SK-N-SH treated with all-trans-retinoic acid at 6 μM for 48 hours (cell line): ENCODE measurements at regions not wholly inside any gene's neighbourhood (a gene's known extent, or its start where the extent isn't known, plus 50 kb on each side); places are given as distances from the start of the nearest gene placed in this dataset.

Experiments
- ATAC-seq: fragments of 200-7000 bp; cut with Tn5 transposase; 3 replicates; pipeline ENCODE4 v1.9.1; 2020; ENCODE audit warnings: mild to moderate bottlenecking, moderate library complexity
- ARNTL ChIP-seq: fragments of 450-650 bp; formaldehyde crosslinking; IDR thresholded peaks from 2 replicates; pipeline ENCODE4 v1.5.0; 2020; ENCODE audit warnings: low read depth, mild to moderate bottlenecking, moderate library complexity, borderline replicate concordance
- CSDC2 ChIP-seq: fragments of 250-450 bp; sonication (Bioruptor Pico); IDR thresholded peaks from 2 replicates; pipeline ENCODE4 v1.5.0; 2020; ENCODE audit warnings: mild to moderate bottlenecking, moderate library complexity
- ESRRG ChIP-seq: fragments of 250-450 bp; sonication (Bioruptor Pico); IDR thresholded peaks from 2 replicates; pipeline ENCODE4 v1.6.1; 2021; ENCODE audit warnings: mild to moderate bottlenecking
- GLIS3 ChIP-seq: fragments of 250-450 bp; sonication (Bioruptor Pico); IDR thresholded peaks from 2 replicates; pipeline ENCODE4 v1.5.0; 2020; ENCODE audit warnings: mild to moderate bottlenecking, moderate library complexity
- ISL1 ChIP-seq: fragments of 250-450 bp; sonication (Bioruptor Pico); IDR thresholded peaks from 2 replicates; pipeline ENCODE4 v2.1.2; 2022; ENCODE audit warnings: mild to moderate bottlenecking, moderate library complexity
- OSR1 ChIP-seq: fragments of 250-450 bp; sonication (Bioruptor Pico); IDR thresholded peaks from 2 replicates; pipeline ENCODE4 v1.8.0; 2022; ENCODE audit warnings: moderate library complexity, mild to moderate bottlenecking, inconsistent platforms
- PPARA ChIP-seq: fragments of 250-450 bp; sonication (Bioruptor Pico); IDR thresholded peaks from 2 replicates; pipeline ENCODE4 v1.5.0; 2020; ENCODE audit warnings: mild to moderate bottlenecking, borderline replicate concordance
- RARB ChIP-seq: fragments of 250-450 bp; sonication (Bioruptor Pico); IDR thresholded peaks from 2 replicates; pipeline ENCODE4 v1.8.0; 2021; ENCODE audit warnings: mild to moderate bottlenecking, moderate library complexity
- SNAI2 ChIP-seq: fragments of 250-450 bp; sonication (Bioruptor Pico); IDR thresholded peaks from 2 replicates; pipeline ENCODE4 v1.5.0; 2020; ENCODE audit warnings: mild to moderate bottlenecking, moderate library complexity
- TOX ChIP-seq: fragments of 250-450 bp; sonication (Bioruptor Pico); IDR thresholded peaks from 2 replicates; pipeline ENCODE4 v1.8.0; 2021; ENCODE audit warnings: mild to moderate bottlenecking, moderate library complexity, borderline replicate concordance
- ZC3H10 ChIP-seq: fragments of 250-450 bp; sonication (Bioruptor Pico); IDR thresholded peaks from 2 replicates; pipeline ENCODE4 v1.5.1; 2021; ENCODE audit warnings: mild to moderate bottlenecking, moderate library complexity
- ZFP3 ChIP-seq: fragments of 250-450 bp; sonication (Bioruptor Pico); IDR thresholded peaks from 2 replicates; pipeline ENCODE4 v1.5.0; 2020; ENCODE audit warnings: mild to moderate bottlenecking, moderate library complexity
- ZFP30 ChIP-seq: fragments of 450-650 bp; formaldehyde crosslinking; IDR thresholded peaks from 2 replicates; pipeline ENCODE4 v1.5.0; 2022; ENCODE audit warnings: mild to moderate bottlenecking, moderate library complexity
- ZNF565 ChIP-seq: fragments of 450-650 bp; formaldehyde crosslinking; conservative IDR thresholded peaks from 2 replicates; pipeline ENCODE4 v1.5.0; 2020; ENCODE audit warnings: low read depth, mild to moderate bottlenecking, moderate library complexity
- ZNF70 ChIP-seq: fragments of 450-650 bp; formaldehyde crosslinking; IDR thresholded peaks from 2 replicates; pipeline ENCODE4 v1.5.0; 2020; ENCODE audit warnings: mild to moderate bottlenecking, moderate library complexity
- ZNF8 ChIP-seq: fragments of 450-650 bp; formaldehyde crosslinking; IDR thresholded peaks from 2 replicates; pipeline ENCODE4 v1.5.0; 2020; ENCODE audit warnings: mild to moderate bottlenecking, moderate library complexity
- TF ChIP-seq, protein P1 (sequence below): fragments of 250-450 bp; sonication (Bioruptor Pico); IDR thresholded peaks from 2 replicates; pipeline ENCODE4 v1.5.1; 2021; ENCODE audit warnings: mild to moderate bottlenecking, moderate library complexity
- TF ChIP-seq, protein P2 (sequence below): fragments of 250-450 bp; sonication (Bioruptor Pico); IDR thresholded peaks from 2 replicates; pipeline ENCODE4 v1.8.0; 2021; ENCODE audit warnings: low read depth, mild to moderate bottlenecking, moderate library complexity, borderline replicate concordance
- TF ChIP-seq, protein P3 (sequence below): fragments of 250-450 bp; sonication (Bioruptor Pico); IDR thresholded peaks from 2 replicates; pipeline ENCODE4 v1.5.0; 2020; ENCODE audit warnings: mild to moderate bottlenecking, moderate library complexity
- TF ChIP-seq, protein P4 (sequence below): fragments of 250-450 bp; sonication (Bioruptor Pico); IDR thresholded peaks from 2 replicates; pipeline ENCODE4 v1.5.1; 2020; ENCODE audit warnings: low read depth, mild to moderate bottlenecking, moderate library complexity
- TF ChIP-seq, protein P5 (sequence below): fragments of 250-450 bp; sonication (Bioruptor Pico); IDR thresholded peaks from 2 replicates; pipeline ENCODE4 v1.8.0; 2020; ENCODE audit warnings: mild to moderate bottlenecking, moderate library complexity, borderline replicate concordance

DNA sequence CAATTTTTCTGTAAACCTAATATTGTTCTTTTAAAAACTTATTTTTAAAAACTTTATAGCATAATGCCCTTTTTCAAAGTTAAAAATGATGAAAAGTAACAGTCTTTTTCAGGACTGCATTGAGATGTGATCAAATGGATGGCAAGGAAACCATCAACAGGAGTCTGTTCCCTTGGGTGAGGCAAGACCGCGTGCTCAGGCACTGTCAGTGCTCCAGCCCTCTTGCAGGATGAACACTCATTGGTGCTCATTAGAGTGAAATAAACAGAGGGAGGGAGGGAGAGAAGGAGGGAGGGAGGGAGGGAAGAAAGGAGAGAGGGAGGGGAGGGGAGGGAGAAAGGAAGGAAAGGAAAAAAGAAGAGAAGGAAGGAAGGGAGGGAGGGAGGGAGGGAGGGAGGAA, 145.7 kb upstream of the CHST15 start:
- no peak for ATAC-seq
- TF ChIP-seq, protein P1, sequence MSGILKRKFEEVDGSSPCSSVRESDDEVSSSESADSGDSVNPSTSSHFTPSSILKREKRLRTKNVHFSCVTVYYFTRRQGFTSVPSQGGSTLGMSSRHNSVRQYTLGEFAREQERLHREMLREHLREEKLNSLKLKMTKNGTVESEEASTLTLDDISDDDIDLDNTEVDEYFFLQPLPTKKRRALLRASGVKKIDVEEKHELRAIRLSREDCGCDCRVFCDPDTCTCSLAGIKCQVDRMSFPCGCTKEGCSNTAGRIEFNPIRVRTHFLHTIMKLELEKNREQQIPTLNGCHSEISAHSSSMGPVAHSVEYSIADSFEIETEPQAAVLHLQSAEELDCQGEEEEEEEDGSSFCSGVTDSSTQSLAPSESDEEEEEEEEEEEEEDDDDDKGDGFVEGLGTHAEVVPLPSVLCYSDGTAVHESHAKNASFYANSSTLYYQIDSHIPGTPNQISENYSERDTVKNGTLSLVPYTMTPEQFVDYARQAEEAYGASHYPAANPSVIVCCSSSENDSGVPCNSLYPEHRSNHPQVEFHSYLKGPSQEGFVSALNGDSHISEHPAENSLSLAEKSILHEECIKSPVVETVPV (CRISPR knock-in tag), result no peak
- TF ChIP-seq, protein P2, sequence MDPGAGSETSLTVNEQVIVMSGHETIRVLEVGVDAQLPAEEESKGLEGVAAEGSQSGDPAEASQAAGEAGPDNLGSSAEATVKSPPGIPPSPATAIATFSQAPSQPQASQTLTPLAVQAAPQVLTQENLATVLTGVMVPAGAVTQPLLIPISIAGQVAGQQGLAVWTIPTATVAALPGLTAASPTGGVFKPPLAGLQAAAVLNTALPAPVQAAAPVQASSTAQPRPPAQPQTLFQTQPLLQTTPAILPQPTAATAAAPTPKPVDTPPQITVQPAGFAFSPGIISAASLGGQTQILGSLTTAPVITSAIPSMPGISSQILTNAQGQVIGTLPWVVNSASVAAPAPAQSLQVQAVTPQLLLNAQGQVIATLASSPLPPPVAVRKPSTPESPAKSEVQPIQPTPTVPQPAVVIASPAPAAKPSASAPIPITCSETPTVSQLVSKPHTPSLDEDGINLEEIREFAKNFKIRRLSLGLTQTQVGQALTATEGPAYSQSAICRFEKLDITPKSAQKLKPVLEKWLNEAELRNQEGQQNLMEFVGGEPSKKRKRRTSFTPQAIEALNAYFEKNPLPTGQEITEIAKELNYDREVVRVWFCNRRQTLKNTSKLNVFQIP (CRISPR knock-in tag), result no peak
- TF ChIP-seq OSR1 (CRISPR knock-in tag) (no peak), TOX (CRISPR knock-in tag) (no peak), GLIS3 (CRISPR knock-in tag) (no peak), SNAI2 (CRISPR knock-in tag) (no peak), ARNTL (CRISPR knock-in tag) (no peak), ZNF8 (no peak), ZC3H10 (CRISPR knock-in tag) (no peak), ZFP3 (CRISPR knock-in tag) (no peak), ZNF565 (CRISPR knock-in tag) (no peak), ZNF70 (no peak), ESRRG (CRISPR knock-in tag) (no peak), PPARA (CRISPR knock-in tag) (no peak), ISL1 (CRISPR knock-in tag) (no peak), RARB (CRISPR knock-in tag) (no peak)
- TF ChIP-seq, protein P3, sequence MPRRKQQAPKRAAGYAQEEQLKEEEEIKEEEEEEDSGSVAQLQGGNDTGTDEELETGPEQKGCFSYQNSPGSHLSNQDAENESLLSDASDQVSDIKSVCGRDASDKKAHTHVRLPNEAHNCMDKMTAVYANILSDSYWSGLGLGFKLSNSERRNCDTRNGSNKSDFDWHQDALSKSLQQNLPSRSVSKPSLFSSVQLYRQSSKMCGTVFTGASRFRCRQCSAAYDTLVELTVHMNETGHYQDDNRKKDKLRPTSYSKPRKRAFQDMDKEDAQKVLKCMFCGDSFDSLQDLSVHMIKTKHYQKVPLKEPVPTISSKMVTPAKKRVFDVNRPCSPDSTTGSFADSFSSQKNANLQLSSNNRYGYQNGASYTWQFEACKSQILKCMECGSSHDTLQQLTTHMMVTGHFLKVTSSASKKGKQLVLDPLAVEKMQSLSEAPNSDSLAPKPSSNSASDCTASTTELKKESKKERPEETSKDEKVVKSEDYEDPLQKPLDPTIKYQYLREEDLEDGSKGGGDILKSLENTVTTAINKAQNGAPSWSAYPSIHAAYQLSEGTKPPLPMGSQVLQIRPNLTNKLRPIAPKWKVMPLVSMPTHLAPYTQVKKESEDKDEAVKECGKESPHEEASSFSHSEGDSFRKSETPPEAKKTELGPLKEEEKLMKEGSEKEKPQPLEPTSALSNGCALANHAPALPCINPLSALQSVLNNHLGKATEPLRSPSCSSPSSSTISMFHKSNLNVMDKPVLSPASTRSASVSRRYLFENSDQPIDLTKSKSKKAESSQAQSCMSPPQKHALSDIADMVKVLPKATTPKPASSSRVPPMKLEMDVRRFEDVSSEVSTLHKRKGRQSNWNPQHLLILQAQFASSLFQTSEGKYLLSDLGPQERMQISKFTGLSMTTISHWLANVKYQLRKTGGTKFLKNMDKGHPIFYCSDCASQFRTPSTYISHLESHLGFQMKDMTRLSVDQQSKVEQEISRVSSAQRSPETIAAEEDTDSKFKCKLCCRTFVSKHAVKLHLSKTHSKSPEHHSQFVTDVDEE, result no peak
- TF ChIP-seq, protein P4, sequence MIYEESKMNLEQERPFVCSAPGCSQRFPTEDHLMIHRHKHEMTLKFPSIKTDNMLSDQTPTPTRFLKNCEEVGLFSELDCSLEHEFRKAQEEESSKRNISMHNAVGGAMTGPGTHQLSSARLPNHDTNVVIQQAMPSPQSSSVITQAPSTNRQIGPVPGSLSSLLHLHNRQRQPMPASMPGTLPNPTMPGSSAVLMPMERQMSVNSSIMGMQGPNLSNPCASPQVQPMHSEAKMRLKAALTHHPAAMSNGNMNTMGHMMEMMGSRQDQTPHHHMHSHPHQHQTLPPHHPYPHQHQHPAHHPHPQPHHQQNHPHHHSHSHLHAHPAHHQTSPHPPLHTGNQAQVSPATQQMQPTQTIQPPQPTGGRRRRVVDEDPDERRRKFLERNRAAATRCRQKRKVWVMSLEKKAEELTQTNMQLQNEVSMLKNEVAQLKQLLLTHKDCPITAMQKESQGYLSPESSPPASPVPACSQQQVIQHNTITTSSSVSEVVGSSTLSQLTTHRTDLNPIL, result no peak
- TF ChIP-seq, protein P5, sequence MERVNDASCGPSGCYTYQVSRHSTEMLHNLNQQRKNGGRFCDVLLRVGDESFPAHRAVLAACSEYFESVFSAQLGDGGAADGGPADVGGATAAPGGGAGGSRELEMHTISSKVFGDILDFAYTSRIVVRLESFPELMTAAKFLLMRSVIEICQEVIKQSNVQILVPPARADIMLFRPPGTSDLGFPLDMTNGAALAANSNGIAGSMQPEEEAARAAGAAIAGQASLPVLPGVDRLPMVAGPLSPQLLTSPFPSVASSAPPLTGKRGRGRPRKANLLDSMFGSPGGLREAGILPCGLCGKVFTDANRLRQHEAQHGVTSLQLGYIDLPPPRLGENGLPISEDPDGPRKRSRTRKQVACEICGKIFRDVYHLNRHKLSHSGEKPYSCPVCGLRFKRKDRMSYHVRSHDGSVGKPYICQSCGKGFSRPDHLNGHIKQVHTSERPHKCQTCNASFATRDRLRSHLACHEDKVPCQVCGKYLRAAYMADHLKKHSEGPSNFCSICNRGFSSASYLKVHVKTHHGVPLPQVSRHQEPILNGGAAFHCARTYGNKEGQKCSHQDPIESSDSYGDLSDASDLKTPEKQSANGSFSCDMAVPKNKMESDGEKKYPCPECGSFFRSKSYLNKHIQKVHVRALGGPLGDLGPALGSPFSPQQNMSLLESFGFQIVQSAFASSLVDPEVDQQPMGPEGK (CRISPR knock-in tag), result no peak

DNA sequence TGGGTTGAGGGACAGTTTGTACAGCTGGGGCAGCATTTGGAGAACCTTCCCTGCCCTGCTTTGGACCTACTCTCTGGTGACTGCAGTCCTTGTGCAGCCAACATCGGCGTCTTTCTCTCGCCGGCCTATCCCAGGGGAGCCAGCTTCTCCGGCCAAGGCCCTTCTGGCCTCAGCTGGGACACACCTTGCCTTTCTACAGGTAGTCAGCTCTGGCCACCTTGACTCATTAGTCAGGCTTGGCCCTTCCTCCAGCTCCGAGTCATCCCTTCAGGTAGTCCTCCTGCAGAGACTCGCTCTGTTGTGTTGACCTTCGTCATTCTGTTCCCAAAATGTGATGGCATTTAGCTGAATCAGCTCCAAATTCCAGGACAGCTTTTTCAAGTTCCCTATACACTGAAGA, 145.0 kb upstream of the CHST15 start:
- no peak for ATAC-seq
- TF ChIP-seq ISL1 (CRISPR knock-in tag), result no peak
- TF ChIP-seq SNAI2 (CRISPR knock-in tag), result no peak
- no peak for TF ChIP-seq ZC3H10 (CRISPR knock-in tag)
- TF ChIP-seq CSDC2 (CRISPR knock-in tag), result no peak
- TF ChIP-seq ZFP30 (CRISPR knock-in tag), result no peak
- TF ChIP-seq, protein P2 (CRISPR knock-in tag), result no peak
- TF ChIP-seq PPARA (CRISPR knock-in tag), result no peak
- no peak for TF ChIP-seq GLIS3 (CRISPR knock-in tag)
- TF ChIP-seq, all 23 proteins: peak for 0
